DND-41 (cell line): ENCODE measurements at regions not wholly inside any gene's neighbourhood (a gene's known extent, or its start where the extent isn't known, plus 50 kb on each side); places are given as distances from the start of the nearest gene placed in this dataset.

Source experiments
- CTCF ChIP-seq: IDR thresholded peaks from 2 replicates; pipeline ENCODE4 v1.5.1; 2012; ENCODE audit warnings: borderline replicate concordance, low read length, moderate library complexity, mild to moderate bottlenecking; ENCODE audit not compliant: poor library complexity, severe bottlenecking; ENCODE audit errors: extremely low read depth
- EZH2 ChIP-seq: IDR thresholded peaks from 3 replicates; pipeline ENCODE4 v1.6.1; 2012; ENCODE audit warnings: borderline replicate concordance, low read depth, mild to moderate bottlenecking, moderate library complexity, low read length, inconsistent platforms; ENCODE audit not compliant: severe bottlenecking

GRCh38 chr11:127345819-127346459, 345.4 kb upstream of the KIRREL3 start:
- TF ChIP-seq CTCF (peak; percentile 77), EZH2 (no peak)
